GM19324 (cell line): ENCODE measurements at regions not wholly inside any gene's neighbourhood (a gene's known extent, or its start where the extent isn't known, plus 50 kb on each side); places are given as distances from the start of the nearest gene placed in this dataset.
"Not testable (repeated sequence)": the region's sequence is repeated elsewhere in the genome, so short reads cannot be mapped to it uniquely, and the experiment has no call there.

Experiments
- ATAC-seq: cut with Tn5 transposase; IDR thresholded peaks from one replicate; pipeline ENCODE4 v1.9.1; 2021; ENCODE audit warnings: mild to moderate bottlenecking, moderate library complexity; ENCODE audit not compliant: unreplicated experiment, low FRiP score

GRCh38 chr6:85045767-85046166, 281.4 kb upstream of the TBX18 start:
- ATAC-seq, result not testable (repeated sequence)

DNA sequence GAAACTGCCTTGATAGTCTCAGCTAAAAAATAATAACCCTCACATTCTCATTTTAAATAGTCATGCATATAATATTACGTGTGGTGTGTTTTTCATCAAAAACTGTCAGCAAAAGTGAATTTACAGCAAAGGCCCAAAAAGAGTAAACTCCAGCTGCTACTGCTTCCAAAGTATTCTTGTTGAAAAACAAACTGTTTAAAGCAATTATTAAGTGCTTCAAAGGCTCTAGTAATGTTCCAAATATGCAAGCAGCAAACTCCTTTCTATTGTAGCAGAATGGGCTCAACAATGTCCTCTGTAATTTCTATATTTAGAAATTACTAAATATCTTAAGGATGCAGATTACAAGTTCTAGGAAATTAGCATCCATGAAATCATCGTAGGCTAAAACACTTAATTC, 280.0 kb upstream of the TBX18 start:
- ATAC-seq, result no peak

GRCh38 chr6:85041376-85041775, 277.0 kb upstream of the TBX18 start:
- no peak for ATAC-seq

- ATAC-seq, result no peak
These were observed 272.8 kb upstream of the TBX18 start for GRCh38 chr6:85037221-85037620.

DNA sequence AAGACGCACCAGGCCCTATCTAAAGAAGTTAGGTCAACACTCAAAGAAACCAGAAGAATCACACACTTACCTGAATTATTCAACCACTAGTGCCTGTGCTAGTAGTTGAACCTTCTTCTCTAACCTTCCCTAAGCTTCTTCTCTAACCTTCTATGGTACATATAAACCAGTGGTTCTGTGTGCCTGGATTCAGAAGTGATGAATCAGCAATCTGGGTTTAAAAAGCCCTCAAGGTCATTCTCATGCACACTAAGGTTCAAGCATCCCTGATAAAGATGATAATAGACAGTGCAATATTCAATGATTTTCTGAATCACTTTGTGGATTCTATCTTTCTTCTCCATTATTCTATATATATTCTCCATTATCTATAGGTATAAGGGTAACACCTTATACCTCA, 271.4 kb upstream of the TBX18 start:
- ATAC-seq, result no peak

- ATAC-seq, result no peak
These were observed 269.1 kb upstream of the TBX18 start for GRCh38 chr6:85033547-85033946.

DNA sequence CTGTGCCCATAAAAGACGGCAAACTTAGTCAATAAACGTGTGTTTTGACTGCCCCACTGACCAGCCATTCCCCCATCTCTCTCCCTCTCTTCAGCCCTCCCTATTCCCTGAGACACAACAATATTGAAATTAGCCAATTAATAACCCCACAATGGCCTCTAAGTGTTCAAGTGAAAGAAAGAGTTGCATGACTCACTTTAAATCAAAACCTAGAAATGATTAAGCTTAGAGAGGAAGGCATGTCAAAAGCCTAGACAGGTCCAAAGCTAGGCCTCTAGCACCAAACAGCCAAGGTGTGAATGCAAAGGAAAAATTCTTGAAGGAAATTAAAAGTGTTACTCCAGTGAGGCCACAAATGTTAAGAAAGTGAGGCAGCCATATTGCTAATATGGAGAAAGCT, 261.6 kb upstream of the TBX18 start:
- no peak for ATAC-seq

GRCh38 chr6:85023721-85024120, 259.3 kb upstream of the TBX18 start:
- ATAC-seq, result no peak

DNA sequence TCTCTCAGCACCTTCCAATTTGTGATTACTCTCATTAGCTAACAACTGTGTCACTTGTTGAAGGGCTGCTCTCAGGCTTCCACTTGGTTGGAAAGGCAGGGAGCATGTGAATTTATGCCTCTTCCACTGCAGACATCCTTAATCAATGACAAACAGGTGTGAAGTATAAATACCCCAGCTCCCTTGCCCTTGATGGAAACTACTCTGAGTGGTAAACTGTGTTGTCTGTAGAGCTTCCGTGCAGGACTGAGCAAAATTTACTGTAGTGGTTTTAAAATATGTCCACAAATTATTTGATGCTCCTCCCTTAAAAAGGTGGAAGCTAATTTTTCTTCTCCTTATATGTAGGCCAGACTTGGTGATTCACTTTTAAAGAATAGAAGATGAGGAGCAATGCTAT, 253.0 kb upstream of the TBX18 start:
- no peak for ATAC-seq

DNA sequence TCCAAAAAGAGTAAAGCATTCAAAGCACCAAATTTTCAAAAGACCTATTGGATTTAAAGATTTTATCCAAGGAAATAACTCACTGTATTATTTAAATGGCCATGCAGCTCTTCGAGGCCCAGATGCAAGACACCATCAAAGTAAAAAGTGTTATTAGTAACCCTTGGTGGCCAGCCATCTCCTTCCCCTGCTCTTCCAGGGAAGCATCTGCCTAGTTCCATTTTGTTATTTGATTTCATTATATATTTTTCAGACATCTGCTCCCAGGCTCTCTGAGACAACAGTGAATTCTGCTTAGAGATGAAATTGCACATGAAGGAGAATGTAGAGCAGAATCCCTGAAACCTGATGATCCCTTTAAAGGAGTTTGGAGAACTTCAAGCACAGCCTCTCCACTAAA, 252.3 kb upstream of the TBX18 start:
- no peak for ATAC-seq

DNA sequence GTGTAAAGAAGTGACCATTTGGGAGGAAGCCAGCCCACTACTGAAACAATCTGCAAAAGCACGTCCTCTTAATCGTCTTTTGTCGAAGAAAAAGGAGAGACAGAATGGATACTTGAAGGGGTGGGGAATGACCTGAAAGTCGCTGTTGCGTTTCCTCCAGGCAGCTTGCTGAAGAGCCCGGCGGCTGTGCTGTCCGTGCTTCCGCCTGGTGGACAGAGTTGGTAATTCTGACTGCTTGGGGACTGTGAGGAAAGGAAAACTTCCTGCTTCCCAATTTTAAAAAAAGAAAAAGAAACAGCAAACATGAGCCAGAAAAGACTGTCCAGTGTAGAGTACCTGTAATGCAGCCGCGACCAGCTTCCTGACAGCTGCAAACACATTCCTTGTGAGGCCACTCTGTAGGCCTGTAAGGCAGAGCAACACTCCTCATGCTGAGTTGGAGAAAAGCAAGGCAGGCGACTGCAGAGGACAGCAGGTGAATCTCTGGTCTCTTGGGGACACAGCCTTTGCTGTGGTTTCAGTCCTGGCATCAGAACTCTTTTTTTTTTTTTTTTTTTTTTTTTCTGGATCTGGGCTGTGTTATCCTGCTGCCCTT, 251.1 kb upstream of the TBX18 start:
- no peak for ATAC-seq

DNA sequence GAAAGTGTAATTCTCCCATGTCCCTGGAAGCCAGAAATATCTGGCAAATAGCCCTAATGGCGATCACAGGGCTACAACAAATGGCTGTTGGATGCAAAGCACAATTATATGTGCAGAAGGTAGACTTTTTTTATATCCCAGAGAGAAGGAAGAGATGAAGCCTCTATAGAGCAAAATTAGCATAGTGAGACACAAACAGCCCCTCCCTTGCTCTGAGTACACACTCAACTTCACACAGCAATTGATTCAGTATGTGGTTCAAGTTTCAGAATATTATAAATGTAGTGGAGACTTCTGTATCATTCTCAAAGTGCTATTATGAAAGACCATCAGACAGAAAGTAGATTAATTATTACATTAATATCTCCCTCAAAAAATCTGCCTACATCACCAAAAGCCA, 246.5 kb upstream of the TBX18 start:
- no peak for ATAC-seq

GRCh38 chr6:85008296-85009009, 244.1 kb upstream of the TBX18 start:
- ATAC-seq, result no peak

- no peak for ATAC-seq
These were observed 242.0 kb upstream of the TBX18 start for GRCh38 chr6:85006362-85006761.

DNA sequence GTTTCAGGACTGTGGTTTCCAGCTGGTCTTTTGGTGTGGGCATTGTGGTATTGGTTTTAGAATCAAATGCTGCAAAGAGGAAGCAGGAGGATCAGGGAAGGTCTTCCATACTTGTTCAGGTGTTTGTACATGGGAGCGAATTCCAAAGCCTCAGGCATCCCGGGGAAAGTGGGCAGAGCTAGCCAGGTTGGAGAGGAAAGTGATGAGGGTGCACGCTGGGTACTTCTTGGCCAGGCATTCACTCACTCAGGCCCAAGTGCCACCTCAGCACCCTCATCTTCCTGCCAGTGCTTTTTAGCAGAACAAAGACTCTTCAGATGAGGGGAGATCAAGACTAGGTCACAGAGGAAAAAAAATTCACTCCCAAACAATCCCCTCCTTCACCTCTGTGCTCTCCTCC, 241.1 kb upstream of the TBX18 start:
- ATAC-seq, result no peak

DNA sequence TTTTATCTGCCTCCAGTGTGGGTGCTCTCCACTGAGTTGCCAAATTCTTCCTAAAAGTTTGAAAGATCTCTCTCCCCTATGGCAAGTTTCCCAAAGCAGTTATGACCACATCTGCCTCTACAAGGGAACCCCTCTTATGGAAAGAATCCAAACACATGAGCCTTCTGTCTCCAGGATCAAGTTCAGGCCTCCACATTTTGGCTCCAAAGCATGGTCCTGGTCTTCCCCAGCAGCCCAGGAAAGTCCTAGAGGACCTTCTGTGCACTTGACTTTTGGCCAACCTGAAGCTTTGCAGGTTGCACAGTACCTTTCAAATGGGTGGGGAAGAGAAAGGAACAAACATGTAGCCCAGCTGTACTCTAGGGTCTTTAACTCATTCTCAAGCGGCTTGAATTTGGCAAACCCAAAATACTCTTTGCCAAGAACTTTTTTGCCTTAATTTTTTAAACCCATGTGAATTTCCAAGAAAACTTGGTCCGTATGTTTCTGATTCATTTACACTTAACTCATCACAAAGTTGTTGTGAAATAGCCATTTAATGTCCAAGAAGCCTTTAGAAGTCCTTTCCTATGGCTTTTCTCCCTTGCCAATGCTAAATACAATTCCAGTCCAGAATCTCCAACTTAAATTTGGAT, 240.1 kb upstream of the TBX18 start:
- ATAC-seq, result no peak

DNA sequence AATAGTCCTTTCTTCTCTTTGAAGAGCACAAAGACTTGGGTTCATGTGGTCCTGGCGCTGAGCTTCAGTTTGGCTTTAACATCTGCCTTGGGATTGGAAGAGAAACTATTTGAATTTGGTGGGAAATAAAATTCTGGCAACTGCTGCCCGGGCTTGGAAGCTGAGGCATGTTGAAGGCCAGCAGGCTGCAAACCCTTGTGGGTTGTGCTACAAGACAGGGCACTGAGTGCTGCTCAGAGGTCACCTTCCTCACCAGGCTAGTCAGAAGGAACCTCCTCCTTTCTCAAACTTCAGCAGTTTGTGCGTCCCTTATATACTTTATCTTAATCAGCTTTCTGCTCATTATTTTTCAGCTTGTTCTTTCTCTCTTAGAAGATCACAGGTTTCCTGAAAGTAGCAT, 238.4 kb upstream of the TBX18 start:
- ATAC-seq, result no peak

GRCh38 chr6:85000001-85000400, 235.6 kb upstream of the TBX18 start:
- no peak for ATAC-seq

DNA sequence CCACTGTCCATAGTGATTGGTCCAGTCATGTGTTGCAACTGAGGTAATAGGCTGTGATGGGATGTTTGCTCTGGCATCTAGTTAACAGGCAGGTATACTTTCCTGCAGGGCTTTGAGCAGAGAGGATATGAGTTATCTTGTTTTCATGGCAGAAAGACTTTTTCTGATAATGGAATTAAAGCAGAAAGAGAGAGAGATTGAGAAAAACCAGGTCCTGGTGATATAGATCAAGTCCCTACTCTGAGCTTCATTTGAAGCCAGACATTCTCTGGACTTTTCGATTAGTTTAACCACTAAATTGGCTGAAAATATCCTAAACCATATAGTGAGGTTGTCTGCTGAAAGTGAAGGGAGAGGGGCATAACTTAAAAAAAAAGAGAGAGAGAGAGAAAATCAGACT, 233.8 kb upstream of the TBX18 start:
- no peak for ATAC-seq

GRCh38 chr6:84988766-84989165, 224.4 kb upstream of the TBX18 start:
- not testable (repeated sequence) for ATAC-seq

DNA sequence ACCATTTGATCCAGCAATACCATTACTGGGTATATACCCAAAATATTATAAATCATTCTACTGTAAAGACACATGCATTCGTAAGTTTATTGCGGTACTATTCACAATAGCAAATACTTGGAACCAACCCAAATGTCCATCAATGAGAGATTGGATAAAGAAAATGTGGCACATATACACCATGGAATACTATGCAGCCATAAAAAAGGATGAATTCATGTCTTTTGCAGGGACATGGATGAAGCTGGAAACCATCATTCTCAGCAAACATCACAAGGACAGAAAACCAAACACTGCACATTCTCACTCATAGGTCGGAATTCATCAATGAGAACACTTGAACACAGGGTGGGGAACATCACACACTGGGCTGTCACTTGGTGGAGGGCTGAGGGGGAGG, 221.1 kb upstream of the TBX18 start:
- not testable (repeated sequence) for ATAC-seq

DNA sequence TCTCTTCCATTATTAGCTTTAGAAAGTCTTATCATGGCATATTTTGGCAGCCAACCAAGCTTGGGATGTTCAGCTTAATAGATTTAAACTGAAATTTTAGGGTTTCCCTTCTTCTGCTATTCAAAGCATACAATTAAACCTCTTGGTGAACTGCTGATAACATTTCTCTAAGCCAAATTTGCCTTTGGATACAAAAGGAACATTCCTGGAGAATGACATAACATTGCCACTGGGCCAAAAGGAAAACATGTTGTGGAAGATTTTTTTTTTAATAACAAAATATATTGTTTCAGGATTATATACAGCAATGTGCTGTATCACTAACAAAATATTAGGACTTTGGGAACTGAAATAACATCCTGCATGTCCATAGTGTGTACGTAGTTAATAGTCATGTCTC, 215.1 kb upstream of the TBX18 start:
- no peak for ATAC-seq
